ENCODE measurements at regions not wholly inside any gene's neighbourhood (a gene's known extent, or its start where the extent isn't known, plus 50 kb on each side); places are given as distances from the start of the nearest gene placed in this dataset.
"Not testable (repeated sequence)": the region's sequence is repeated elsewhere in the genome, so short reads cannot be mapped to it uniquely, and the experiment has no call there.

DNA sequence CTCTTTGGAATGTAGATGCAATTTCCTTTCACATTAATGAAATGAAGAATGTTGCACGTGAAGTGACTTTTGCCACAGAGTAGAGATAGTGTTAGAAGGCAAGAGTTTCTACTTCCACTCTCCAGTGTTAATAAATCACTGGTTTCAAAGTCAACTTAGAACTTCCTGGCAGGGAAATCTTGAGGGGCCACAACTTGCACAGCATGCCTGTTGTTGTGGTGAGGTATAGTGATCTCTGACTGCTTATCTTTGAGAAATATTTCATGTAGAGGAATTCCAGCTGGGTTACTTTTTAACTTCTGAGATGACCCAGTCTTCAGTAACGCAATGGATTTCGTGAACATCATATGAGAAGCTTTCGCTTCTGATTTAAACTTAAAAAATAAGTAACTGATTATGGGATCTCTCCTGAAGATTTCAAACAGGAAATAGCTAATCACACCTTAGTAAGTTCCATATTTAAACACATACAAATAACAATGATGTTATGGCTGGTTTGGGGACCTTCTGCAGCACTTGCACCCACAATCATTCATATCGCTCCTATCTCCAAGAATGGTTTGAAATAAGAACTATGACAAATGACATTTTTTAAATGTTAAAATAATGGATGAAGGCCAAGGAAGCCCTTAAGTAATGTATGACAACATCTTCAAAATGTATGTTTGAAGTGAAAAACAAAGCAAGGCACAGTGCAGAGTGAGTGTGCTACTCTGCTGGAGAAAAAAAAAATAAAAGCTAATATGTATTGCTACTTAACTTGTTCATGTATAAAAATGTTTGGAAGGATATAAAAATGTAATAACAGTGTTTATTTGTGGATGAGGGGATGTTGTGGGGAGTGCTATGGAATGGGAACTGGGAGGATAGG is 726.5 kb upstream of the NECTIN3 start:
- no peak for DNase-seq

DNA sequence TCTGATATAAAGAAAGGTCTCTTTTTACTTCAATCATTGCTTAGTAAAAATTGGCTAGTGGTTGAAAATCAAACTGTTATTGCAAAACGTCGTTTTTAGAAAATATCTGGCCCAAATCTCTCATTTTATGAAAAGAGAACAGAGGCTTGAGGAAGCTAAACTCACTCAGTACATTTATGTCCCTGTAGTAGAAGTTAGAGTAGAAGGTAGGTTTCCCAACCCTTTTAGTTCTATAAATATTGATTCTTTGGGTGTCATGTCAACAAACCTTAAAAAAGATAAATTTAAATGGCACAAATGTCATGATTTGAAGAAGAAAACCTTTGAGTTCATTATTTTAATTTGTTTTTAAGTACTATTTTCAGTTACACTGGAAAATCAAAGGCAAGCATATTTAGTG is 722.3 kb upstream of the NECTIN3 start:
- DNase-seq, result no peak

DNA sequence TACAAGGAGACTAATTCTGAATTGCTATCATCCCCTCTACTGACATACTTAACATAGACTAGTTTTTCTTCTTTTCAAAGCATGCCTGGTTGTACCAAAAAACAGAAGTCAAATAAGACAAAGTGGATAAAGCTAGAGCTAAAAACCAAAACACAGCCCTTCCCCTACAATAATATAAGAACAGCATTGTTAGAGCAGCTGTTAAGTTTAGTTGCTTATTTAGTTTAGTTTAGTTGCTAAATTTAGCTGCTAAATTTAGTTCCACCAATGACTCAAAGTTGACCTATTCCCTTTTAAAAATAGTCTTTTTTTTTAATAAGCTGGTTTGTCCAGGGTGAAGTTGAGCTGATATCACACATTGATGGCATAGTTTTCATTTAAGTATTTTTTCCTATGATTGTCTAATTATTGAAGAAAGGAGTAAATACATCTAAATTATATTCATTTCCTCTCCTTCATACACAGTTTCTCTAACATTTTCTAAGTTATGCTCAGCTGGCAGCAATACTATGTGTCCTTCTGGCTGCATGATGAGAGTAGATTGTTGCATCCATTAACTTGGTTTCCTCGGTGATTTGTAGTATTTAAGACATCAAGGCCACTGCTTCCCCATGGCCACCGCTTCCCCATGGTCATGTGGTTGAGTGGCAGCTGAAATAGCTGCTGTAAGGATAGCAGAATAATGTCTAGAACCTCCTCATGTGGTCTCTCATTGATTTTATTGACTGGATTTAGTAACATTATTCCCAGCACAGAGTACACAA is 718.6 kb upstream of the NECTIN3 start:
- DNase-seq, result no peak

DNA sequence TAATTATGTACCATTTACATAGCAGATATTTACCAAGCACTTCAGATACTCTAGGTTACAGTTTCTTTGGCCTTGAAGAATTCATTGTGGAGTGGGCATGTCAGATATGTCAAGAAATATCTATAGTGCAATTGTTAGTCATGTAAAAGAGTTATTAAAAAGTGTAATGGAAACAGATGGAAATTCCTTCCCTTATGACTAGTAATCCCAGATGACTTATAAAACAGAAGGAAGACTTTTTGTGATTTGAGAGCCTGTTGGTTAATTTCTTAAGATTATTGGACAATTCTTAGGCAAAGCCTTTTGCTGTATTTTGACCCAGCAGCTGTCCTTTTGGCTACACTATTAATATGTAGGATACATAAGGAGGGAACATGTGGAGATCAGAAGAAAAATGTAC is 708.9 kb upstream of the NECTIN3 start:
- DNase-seq, result no peak

DNA sequence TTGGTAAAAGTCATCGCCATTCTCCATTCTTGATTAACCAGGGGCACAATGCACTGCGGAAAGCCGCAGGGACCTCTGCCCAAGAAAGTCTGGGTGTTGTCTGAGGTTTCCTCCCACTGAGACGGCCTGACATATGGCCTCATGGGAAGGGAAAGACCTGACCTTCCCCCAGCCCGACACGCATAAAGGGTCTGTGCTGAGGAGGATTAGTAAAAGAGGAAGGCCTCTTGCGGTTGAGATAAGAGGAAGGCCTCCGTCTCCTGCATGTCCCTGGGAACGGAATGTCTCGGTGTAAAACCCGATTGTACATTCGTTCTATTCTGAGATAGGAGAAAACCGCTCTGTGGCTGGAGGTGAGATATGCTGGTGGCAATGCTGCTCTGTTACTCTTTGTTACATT is 704.3 kb upstream of the NECTIN3 start:
- not testable (repeated sequence) for DNase-seq

DNA sequence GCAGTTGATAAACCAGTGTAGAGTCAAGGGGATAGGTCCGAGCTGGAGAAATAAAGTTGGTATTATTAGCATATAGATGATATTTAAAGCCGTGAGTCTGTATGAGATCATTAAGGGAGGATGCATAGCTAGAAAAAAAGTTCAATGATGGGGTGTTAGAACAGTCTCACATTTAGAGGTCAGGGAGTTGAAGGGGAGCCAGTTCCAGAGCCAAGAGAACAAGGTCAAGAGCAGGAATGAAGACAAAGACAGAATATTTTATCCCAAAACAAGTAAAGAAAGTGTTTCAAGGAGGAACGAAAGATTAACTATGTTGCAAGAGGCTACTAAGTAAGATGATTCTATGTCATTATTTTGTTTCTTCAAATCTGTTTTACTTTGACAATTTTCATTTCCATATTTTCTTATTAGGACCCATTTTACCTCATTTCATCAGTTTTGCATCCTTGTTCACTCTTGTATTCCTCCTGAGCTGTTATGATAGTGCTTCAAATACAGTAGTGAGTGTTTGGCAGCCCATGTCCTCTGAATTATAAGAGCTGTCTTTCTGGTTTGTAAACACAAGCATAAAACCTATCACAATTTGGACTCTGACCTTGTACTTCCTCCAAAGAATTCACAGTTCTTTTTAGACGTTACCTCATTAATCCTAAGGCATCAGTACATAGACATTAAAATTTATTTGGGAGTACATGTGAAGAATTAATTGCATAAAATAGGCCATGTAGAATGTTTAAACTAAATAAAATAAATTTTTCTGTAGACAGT is 695.7 kb upstream of the NECTIN3 start:
- no peak for DNase-seq

DNA sequence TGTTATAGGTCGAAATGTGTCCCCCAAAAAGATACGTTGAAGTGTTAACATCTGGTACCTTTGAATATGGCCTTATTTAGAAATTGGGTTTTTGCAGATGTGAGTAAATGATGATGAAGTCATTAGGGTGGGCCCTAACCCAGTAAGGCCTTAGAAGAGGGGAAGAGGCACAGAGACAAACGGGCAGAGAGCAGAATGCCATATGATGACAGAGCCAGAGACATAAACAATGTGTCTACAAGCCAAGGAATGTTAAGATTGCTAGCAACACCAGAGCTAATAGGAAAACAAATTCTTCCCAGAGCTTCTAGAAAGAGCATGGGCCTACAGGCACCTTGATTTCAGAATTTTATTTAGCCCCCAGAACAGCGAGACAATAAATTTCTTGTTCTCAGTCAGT is 693.1 kb upstream of the NECTIN3 start:
- DNase-seq, result no peak

DNA sequence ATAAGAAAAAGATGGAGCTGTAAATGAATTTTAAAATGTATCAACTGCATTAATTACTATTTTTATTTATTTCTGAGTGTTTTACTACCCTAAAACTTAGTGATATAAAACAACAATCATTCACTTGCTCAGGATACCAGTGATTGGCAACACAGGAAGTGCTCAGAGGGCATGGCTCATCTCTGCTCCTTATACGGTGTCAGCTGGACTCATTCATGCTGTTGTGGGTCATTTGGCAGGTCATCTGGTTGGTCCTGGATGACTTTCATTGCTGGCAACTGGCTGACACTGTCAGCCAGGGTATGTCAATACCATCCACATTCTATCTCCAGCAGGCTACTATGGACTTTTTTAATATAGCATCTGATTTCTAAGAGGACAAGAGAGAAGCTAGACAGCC is 689.6 kb upstream of the NECTIN3 start:
- no peak for DNase-seq

DNA sequence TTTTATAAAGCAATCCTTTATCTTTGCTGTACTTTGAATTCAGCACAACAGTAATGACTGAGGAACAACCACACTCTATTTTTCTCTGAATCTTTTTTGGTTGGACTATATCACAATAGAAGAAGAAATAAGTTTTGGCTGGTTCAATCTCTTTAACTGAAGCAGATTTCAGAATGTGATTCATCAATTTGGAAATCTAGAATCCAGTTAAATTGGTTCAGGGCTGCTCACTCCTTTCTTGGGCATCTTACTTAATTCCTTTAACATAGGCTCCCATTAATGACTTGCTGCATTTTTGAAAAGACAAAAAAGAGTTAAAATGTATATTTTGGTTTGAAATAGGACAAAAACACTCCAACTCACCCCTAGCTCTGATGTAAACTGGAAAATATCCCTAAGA is 688.3 kb upstream of the NECTIN3 start:
- no peak for DNase-seq

DNA sequence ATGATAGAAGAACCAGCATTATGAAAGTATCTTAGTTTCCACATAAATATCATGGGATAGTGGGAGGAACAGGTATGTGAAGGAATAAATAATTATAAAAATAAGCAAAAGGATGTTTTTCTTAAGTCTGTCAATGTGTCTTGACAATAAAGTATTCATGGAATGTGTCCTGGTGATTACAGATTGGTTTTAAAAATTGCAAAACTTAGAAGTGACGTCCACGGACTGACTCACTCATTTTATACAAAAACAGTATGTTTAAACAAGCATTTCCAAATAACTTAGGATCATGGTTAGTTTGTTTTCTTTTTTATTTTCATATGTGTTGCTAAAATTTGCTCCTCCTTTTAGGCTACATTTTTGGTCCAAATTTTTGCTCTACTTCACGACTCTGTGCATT is 687.0 kb upstream of the NECTIN3 start:
- no peak for DNase-seq

DNA sequence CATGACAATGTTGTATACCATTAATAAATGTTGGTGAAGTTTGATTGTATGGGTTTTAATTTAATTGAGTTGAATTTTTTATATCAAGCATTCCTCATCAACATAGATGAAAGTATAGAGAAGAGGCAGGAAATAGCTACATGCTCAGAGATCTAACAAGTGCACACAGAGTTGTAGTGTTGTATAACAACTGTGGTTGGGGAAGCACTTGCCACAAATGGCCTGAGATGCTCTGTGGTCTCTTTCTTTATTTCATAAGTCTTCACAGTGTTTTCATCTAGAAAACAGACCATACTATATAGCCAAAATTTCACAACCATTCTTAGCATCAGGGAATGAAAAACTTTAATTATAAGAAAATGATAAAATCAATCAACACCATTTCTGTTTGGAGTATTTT is 682.6 kb upstream of the NECTIN3 start:
- no peak for DNase-seq

DNA sequence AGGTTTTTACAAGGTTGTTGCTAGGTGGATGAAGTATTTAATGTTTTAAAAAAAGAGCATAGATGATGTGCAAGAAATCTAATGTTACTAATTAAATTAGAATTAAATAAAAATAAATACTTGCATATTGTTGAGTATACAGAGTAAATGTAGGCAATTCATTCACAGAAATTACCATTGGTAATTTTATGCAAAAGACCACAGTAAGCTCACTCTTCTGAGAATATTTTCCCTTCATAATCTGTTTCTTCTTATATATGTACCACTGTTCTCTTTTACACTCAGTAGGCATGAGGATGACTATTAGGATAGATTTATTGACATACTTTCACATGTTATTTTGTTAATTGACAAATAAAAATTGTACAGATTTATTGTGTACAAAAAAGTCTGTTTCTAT is 681.2 kb upstream of the NECTIN3 start:
- no peak for DNase-seq

DNA sequence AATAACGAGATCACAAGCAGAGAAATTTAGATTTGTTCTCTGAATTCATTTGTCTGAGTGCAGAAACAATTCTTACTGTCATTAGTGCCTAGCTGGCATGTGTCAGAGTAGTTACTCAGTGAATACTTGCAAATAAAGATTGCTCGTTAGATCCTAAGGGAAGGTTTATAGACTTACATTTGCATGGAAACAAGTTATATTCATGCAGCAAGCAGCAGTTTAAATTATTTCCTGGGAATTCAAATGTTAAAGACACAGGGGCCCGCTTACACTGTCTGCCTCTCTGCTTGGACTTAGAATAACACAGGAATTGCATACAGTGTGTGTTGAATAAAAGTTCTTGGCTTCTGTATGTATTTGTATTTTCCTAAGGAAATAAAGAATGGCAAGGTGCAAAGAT is 680.6 kb upstream of the NECTIN3 start:
- DNase-seq, result no peak

DNA sequence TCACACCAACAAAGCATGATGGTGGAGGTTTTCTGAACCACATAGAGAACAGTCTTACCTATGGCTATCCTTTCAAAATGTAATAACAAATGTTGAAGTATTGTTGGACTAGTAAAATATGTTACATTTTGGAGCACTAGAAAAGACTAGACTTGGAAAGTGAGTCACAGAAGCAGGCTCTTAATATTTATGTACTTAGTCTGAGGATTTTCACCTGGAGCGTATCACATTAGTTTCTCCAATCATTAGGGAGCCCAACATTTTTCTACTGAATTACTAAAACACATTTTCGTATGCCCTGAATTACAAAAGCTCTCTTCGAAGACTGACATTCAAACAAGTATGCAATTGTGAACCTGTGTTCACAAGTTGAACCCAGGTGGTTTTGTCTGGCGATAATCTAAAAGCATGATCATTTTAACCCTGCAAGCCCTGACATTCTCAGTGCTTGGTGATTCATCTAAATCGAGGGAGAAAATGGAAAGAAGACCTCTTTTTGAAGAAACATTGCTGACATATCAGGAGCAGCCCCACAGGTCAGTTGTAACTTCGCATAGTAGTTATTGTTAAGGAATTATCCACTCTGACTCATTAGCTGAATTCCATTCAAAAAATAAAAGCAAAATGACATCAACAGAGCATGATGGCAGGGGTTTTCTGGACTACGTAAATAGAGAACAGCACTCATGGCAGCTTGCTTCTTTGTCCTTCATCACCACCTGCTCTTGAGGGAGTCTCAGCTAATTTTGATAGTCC is 679.8 kb upstream of the NECTIN3 start:
- no peak for DNase-seq

DNA sequence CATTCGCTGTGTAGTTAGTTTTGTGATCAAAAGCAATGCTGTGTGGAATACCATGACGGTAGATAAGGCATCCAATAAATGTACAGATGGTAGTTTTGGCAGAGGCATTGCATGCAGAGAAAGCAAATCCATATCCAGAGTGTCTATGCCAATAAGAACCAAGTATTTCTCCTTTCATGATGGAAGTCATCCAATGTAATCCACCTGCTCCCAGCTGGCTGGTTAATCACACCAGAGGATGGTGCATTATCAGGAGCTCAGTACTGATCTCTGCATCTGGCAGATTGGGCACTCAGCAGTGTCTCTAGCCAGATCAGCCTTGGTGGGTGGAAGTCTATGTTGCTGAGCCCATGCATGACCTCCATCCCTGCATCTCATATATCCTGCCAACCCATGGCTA is 677.7 kb upstream of the NECTIN3 start:
- DNase-seq, result no peak

DNA sequence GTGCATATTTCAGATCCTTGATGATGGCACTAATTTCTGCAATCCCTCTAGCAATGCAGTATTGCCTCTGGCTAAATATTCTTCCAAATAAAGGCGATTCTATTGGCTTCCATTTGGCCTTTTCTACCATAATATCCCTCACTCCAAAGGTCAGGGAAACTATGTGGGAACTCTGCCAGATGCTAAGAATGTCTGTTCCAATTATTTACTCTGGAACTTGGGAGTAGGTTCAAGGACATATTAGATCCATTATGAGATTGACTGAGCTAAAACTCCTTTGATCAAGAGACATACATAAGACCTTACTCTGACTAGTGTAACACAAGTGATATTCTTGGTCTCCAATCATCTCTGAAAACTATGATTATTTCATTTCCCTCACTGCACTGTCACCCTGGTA is 674.5 kb upstream of the NECTIN3 start:
- DNase-seq, result no peak

DNA sequence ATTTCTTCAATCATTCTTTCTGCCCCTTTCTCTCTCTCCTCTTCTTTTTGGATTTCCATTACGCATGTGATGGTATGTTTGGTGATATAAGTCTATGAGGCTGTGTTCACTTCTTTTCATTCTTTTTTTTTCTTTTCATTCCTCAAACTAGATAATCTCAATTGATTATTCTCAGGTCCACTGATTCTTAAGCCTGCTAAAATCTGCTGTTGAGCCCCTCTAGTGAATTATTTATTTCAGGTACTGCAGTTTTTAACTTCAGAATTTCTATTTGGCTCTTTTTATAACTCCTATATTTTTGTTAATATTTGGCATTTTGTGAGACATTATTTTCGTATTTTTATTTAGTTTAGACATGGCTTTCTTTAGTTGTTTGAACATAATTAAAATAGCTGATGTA is 671.3 kb upstream of the NECTIN3 start:
- DNase-seq, result no peak

DNA sequence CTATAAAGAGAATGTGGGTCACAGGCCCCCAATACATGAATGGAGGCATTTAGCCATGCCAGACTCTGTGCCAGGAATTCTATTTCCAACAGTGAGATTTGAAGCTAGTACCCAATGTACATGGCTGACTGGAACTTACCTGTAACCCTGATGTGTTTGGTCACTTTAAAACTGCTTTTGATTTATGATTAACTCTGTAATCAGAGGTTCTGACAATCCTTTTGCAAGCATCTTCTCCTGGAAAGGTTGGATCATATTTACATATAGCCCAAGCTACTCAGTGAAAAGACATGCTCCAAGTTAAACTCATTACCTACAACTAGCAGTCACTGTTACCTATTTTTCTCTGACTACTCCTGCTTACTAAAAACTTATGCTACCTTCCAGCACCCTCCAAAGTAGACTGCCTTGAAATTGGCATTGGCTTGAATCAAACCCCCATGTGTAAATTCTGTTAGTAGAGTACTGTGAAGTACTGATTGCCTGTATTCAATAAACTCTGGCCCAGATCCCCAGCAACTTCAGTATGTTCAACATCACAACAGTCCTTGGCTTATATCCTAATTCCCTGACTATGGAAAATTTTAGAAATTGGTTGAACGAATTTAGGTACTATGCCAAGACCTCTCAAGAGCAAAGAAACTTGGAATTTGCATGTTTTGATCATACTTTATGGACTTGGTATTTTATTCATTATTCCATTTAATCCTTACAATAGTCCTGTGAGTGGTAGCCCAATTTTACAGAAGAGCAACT is 665.6 kb upstream of the NECTIN3 start:
- DNase-seq, result no peak

DNA sequence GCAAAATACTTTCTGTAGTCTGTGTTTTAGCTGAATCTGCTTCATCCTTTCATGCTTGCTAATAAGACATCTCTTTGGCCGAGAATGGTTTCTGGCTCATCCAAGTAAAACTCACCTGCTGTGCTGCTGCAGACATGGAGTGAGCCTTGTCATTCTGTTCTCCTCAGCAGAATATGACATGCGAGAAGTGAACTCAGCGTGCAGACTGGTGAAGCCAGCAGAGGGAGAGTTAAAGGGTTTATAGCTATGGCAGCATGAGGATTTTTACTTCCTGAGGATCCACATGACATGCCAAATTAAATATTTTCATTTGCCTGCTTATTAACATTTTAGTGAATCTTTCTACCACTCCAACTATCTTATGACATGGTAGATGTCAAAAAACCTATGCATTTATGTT is 658.4 kb upstream of the NECTIN3 start:
- no peak for DNase-seq

DNA sequence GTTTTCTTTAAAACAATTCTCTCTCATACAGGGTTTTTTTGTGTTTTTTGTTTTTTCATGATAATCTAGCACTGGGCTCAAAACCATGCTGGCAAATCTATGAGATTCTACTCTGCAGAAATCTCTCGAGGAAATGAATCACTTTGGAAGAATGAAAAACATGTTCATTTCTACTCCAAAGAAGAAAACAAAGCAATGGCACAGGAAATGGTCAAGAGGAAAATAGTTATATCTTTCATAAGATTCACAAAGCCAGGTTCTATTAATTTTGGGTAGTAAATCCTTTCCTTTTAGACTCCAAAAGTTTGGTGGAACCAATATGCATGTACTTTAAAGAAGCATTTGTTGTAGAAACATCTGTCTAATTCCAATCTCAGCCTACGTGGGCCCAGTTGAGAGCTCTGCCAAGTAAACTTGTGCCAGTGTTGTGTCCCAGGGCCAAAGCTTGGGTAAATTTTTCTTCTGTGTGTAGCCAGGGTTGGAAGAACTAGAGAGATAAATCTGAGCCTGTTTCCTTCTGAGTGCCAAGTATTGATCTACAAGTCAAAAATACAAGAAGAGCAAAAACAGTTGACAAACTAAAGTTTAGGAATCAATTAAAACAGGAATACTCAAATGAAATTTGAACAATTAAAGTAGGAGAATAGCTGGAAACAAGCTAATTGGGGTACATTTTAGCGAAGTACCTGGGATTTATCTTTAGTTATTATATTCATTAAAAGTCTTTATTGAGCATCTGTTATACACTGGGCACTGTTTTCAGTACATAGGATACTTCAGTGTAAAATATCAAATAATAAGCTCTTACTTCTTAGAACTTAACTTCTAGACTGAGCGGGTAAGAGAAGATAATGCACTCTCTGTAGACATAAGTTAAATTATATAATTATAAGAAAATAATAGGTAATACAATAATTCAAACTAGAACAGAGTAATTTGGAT is 657.5 kb upstream of the NECTIN3 start:
- no peak for DNase-seq

DNA sequence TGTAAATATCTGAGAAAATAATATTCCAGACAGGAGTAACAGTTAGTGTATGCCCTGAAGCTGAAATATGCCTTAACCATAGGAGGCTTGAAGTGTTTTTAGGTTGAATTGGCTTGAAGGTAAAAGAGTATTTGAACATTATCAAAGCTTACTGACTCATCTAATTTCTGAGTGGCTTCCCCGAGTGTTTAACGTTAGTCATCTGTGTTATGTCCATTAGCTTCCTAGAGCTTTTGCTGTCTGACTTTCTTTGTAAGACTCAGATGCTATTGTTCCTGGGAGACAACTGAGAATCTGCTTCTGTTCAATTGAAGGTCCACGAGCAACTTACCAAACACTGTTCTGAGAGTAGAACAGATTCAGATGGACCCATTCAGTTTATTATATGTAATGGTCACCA is 656.8 kb upstream of the NECTIN3 start:
- no peak for DNase-seq

Data from CD4-positive, alpha-beta T cell treated with Interleukin-12 subunit alpha and Interleukin-12 subunit beta, for 1 hour (primary cell).